GM18519 (cell line): ENCODE measurements at regions not wholly inside any gene's neighbourhood (a gene's known extent, or its start where the extent isn't known, plus 50 kb on each side); places are given as distances from the start of the nearest gene placed in this dataset.
"Not testable (repeated sequence)": the region's sequence is repeated elsewhere in the genome, so short reads cannot be mapped to it uniquely, and the experiment has no call there.

Source experiments
- ATAC-seq: cut with Tn5 transposase; IDR thresholded peaks from one replicate; pipeline ENCODE4 v1.9.1; 2021; ENCODE audit warnings: mild to moderate bottlenecking, moderate library complexity; ENCODE audit not compliant: unreplicated experiment, low FRiP score

- ATAC-seq, result no peak
Observed at GRCh38 chr6:56840467-56841380, 114.2 kb upstream of the BEND6 start.

- ATAC-seq, result no peak
Observed at GRCh38 chr6:56839533-56840183, 115.2 kb upstream of the BEND6 start.

GRCh38 chr6:56838965-56839364 is 115.9 kb upstream of the BEND6 start:
- no peak for ATAC-seq

- ATAC-seq, result no peak
Observed at GRCh38 chr6:56838016-56838555, 116.8 kb upstream of the BEND6 start.

GRCh38 chr6:56837322-56837894 is 117.5 kb upstream of the BEND6 start:
- ATAC-seq, result no peak

- no peak for ATAC-seq
Observed at GRCh38 chr6:56835612-56836011, 119.3 kb upstream of the BEND6 start.

- ATAC-seq, result no peak
Observed at GRCh38 chr6:56833873-56834272, 121.0 kb upstream of the BEND6 start.

GRCh38 chr6:56833127-56833791 is 121.6 kb upstream of the BEND6 start:
- no peak for ATAC-seq

GRCh38 chr6:56832225-56832624 is 122.7 kb upstream of the BEND6 start:
- no peak for ATAC-seq

- no peak for ATAC-seq
Observed at GRCh38 chr6:56831334-56831733, 123.6 kb upstream of the BEND6 start.

- ATAC-seq, result no peak
Observed at GRCh38 chr6:56827908-56828649, 126.8 kb upstream of the BEND6 start.

- ATAC-seq, result not testable (repeated sequence)
Observed at GRCh38 chr6:56824431-56824830, 130.5 kb upstream of the BEND6 start.

- ATAC-seq, result no peak
Observed at GRCh38 chr6:56821005-56821432, 133.9 kb upstream of the BEND6 start.

GRCh38 chr6:56820060-56820459 is 134.8 kb upstream of the BEND6 start:
- ATAC-seq, result no peak

GRCh38 chr6:56819604-56820003 is 135.3 kb upstream of the BEND6 start:
- no peak for ATAC-seq

- no peak for ATAC-seq
Observed at GRCh38 chr6:56816370-56816769, 138.5 kb upstream of the BEND6 start.

GRCh38 chr6:56815436-56815835 is 139.5 kb upstream of the BEND6 start:
- no peak for ATAC-seq

- no peak for ATAC-seq
Observed at GRCh38 chr6:56814802-56815201, 140.1 kb upstream of the BEND6 start.

- ATAC-seq, result no peak
Observed at GRCh38 chr6:56814308-56814707, 140.6 kb upstream of the BEND6 start.

- not testable (repeated sequence) for ATAC-seq
Observed at GRCh38 chr6:56812851-56813250, 142.1 kb upstream of the BEND6 start.
